Trophoblast cell (in vitro differentiated cells and primary cell): ENCODE measurements at regions not wholly inside any gene's neighbourhood (a gene's known extent, or its start where the extent isn't known, plus 50 kb on each side); places are given as distances from the start of the nearest gene placed in this dataset.

ENCODE experiments used
- DNase-seq, 2 donors: peaks; one replicate each; pipeline ENCODE4 v3.0.0-alpha.2; 2016
- H2AFZ ChIP-seq: 2 replicates; pipeline ENCODE4 v1.6.1; 2013; ENCODE audit warnings: low read length, moderate library complexity, mild to moderate bottlenecking; ENCODE audit not compliant: insufficient read depth, poor library complexity
- H2AK5ac ChIP-seq: 2 replicates; pipeline ENCODE4 v1.6.1; 2013; ENCODE audit warnings: mild to moderate bottlenecking, low read length
- H2BK120ac ChIP-seq: 2 replicates; pipeline ENCODE4 v1.6.1; 2013; ENCODE audit warnings: low read length, mild to moderate bottlenecking, moderate library complexity; ENCODE audit not compliant: insufficient read depth, poor library complexity
- H2BK12ac ChIP-seq: 2 replicates; pipeline ENCODE4 v1.6.1; 2013; ENCODE audit warnings: mild to moderate bottlenecking, low read length, moderate library complexity
- H2BK5ac ChIP-seq: 2 replicates; pipeline ENCODE4 v1.6.1; 2013; ENCODE audit warnings: low read length, low read depth, moderate library complexity, mild to moderate bottlenecking; ENCODE audit not compliant: poor library complexity
- H3K14ac ChIP-seq: 2 replicates; pipeline ENCODE4 v1.6.1; 2013; ENCODE audit warnings: mild to moderate bottlenecking, low read length
- H3K18ac ChIP-seq: 2 replicates; pipeline ENCODE4 v1.6.1; 2013; ENCODE audit warnings: mild to moderate bottlenecking, low read length
- H3K23ac ChIP-seq: 2 replicates; pipeline ENCODE4 v1.6.1; 2013; ENCODE audit warnings: low read length
- H3K27ac ChIP-seq: 2 replicates; pipeline ENCODE4 v1.5.1; 2013; ENCODE audit warnings: low read depth, mild to moderate bottlenecking, inconsistent platforms, low read length, moderate library complexity
- H3K27me3 ChIP-seq: 2 replicates; pipeline ENCODE4 v1.6.1; 2013; ENCODE audit warnings: inconsistent platforms, mild to moderate bottlenecking, low read length, moderate library complexity; ENCODE audit not compliant: insufficient read depth
- H3K36me3 ChIP-seq, 2 experiments: 1 replicate in 1 of 2; 2 replicates in 1 of 2; pipeline ENCODE4 v1.6.1; 2013; ENCODE audit warnings: low read length in 2 of 2, mild to moderate bottlenecking in 2 of 2, moderate library complexity in 1 of 2; ENCODE audit not compliant: insufficient read depth in 2 of 2, control insufficient read depth in 1 of 2
- H3K4ac ChIP-seq: 2 replicates; pipeline ENCODE4 v1.6.1; 2013; ENCODE audit warnings: low read depth, mild to moderate bottlenecking, low read length, moderate library complexity
- H3K4me1 ChIP-seq, 2 experiments: 1 replicate in 1 of 2; 2 replicates in 1 of 2; pipeline ENCODE4 v1.6.1; 2013; ENCODE audit warnings: low read length in 2 of 2, mild to moderate bottlenecking in 2 of 2, moderate library complexity in 1 of 2; ENCODE audit not compliant: insufficient read depth in 2 of 2, control insufficient read depth in 1 of 2
- H3K4me2 ChIP-seq: 2 replicates; pipeline ENCODE4 v1.6.1; 2013; ENCODE audit warnings: inconsistent platforms, mild to moderate bottlenecking, low read length, moderate library complexity
- H3K4me3 ChIP-seq: 2 replicates; pipeline ENCODE4 v1.5.1; 2013; ENCODE audit warnings: mild to moderate bottlenecking, low read depth, low read length, inconsistent platforms
- H3K79me1 ChIP-seq: one replicate; pipeline ENCODE4 v1.6.1; 2013; ENCODE audit warnings: low read length
- H3K79me2 ChIP-seq: 2 replicates; pipeline ENCODE4 v1.6.1; 2013; ENCODE audit warnings: low read length, mild to moderate bottlenecking; ENCODE audit not compliant: control insufficient read depth, insufficient read depth, poor library complexity
- H3K9ac ChIP-seq: 2 replicates; pipeline ENCODE4 v1.6.1; 2013; ENCODE audit warnings: mild to moderate bottlenecking, low read length
- H3K9me3 ChIP-seq: 2 replicates; pipeline ENCODE4 v1.6.1; 2013; ENCODE audit warnings: low read depth, mild to moderate bottlenecking, control low read depth, inconsistent platforms, low read length; ENCODE audit not compliant: insufficient read depth
- H4K12ac ChIP-seq: 2 replicates; pipeline ENCODE4 v1.6.1; 2013; ENCODE audit warnings: low read depth, mild to moderate bottlenecking, low read length, moderate library complexity
- H4K8ac ChIP-seq: 2 replicates; pipeline ENCODE4 v1.6.1; 2013; ENCODE audit warnings: low read depth, mild to moderate bottlenecking, low read length, moderate library complexity
- H4K91ac ChIP-seq: one replicate; pipeline ENCODE4 v1.6.1; 2013; ENCODE audit warnings: low read depth, mild to moderate bottlenecking, low read length, moderate library complexity
- WGBS: extraction: QIAGEN DNeasy Blood & Tissue Kit; methylation state at CpG from one replicate; pipeline ENCODE4 v1.1.7; 2013; ENCODE audit warnings: missing lambda C conversion rate; ENCODE audit not compliant: insufficient read length, insufficient coverage; ENCODE audit errors: extremely low coverage; 5-methylcytosine and 5-hydroxymethylcytosine counted together

DNA sequence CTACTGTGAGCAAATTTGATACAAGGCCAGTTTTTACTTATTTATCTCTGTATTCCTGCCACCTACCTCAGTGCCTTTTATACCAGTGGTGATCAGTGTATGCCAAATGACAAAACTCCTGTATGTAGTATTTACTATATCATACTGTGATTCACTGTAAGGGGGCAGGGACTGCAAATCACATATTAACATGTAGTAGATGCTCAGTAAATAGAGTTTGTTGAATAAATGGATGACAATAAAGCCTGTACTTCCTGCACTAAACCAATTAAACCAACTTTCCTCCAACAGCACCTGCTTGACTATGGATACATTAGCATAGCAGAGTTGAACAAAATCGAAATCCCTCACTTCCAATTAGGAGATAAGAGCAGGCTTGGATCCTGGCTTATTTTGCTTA lies 73.3 kb upstream of the C1orf87 start:
- H3K27ac ChIP-seq: no peak overlapping the region
- no CpG with 5 or more reads among the region's 1 CpG for WGBS
- no peak overlapping the region for H3K14ac ChIP-seq
- H3K9me3 ChIP-seq: no peaks in the 10 kb centered on the region
- no peak overlapping the region for H4K91ac ChIP-seq
- no peak overlapping the region for H2BK5ac ChIP-seq
- H3K79me2 ChIP-seq: no peaks in the 10 kb centered on the region
- no peak overlapping the region for H3K4me2 ChIP-seq
- H4K8ac ChIP-seq: no peak overlapping the region
- H3K23ac ChIP-seq: no peak overlapping the region
- no peak overlapping the region for H2BK120ac ChIP-seq
- no peaks in the 10 kb centered on the region for H3K79me1 ChIP-seq
- no peak overlapping the region for H3K9ac ChIP-seq
- no peak overlapping the region for H2AK5ac ChIP-seq
- DNase-seq: no peak
- H3K4me3 ChIP-seq: no peak overlapping the region
- no peaks in the 10 kb centered on the region for H3K36me3 ChIP-seq
- no peak overlapping the region for H3K18ac ChIP-seq
- no peak overlapping the region for H3K4ac ChIP-seq
- no peaks in the 10 kb centered on the region for H3K27me3 ChIP-seq
- no peak overlapping the region for H4K12ac ChIP-seq
- H2AFZ ChIP-seq: no peak overlapping the region
- no peak overlapping the region for H2BK12ac ChIP-seq
- no peaks in the 10 kb centered on the region for H3K4me1 ChIP-seq

DNA sequence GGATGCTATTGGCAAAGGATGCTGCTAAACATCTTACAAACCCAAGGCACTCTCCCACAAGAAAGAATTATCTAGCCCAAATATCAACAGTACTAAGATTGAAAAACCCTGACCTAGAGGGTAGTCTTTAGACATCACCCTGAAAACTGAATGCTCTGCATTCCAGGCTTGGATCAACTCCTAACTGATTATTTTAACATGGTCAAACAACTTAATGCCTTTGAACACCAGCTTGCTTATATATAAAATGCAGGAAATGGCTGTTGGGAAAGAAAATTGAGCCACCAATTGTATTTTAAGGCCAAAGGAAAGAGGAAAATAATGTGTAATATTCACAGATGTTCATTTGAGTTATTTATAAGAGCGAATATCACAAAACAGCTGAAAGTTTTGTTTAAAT lies 72.2 kb upstream of the C1orf87 start:
- Histone ChIP-seq H3K9me3 (no peaks in the 10 kb centered on the region), H2BK120ac (no peak overlapping the region), H4K91ac (no peak overlapping the region), H3K4me2 (no peak overlapping the region), H3K4me1 (no peaks in the 10 kb centered on the region), H2AK5ac (no peak overlapping the region), H4K8ac (no peak overlapping the region), H3K4ac (no peak overlapping the region), H3K27ac (no peak overlapping the region), H2AFZ (no peak overlapping the region), H3K9ac (no peak overlapping the region), H3K79me1 (no peaks in the 10 kb centered on the region), H2BK12ac (no peak overlapping the region), H3K23ac (no peak overlapping the region), H2BK5ac (no peak overlapping the region), H3K4me3 (no peak overlapping the region), H3K79me2 (no peaks in the 10 kb centered on the region), H3K18ac (no peak overlapping the region), H3K27me3 (no peaks in the 10 kb centered on the region), H3K36me3 (no peaks in the 10 kb centered on the region), H4K12ac (no peak overlapping the region), H3K14ac (no peak overlapping the region)
- no peak for DNase-seq
- no CpG with 5 or more reads among the region's 1 CpG for WGBS

DNA sequence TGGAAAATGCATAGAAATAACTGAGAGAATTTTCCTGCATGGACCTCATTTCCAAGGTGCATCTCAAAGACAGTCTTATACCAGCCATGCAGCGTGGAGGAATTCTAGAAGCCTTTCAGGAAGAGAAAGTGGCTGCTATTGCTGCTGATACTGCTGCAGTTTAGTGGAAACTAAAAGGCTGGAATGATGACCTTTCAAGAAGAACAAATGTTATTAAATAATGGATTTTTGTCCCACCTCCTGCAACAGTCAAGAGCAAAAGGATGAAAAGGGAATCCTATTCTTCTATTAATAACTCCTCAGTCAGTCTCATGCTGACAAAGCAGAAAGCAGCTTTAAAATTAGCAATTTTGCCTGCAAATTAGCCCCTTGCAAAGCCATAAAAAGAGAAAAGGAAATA lies 68.2 kb upstream of the C1orf87 start:
- H3K14ac ChIP-seq: no peak overlapping the region
- H2AK5ac ChIP-seq: no peak overlapping the region
- H3K4me1 ChIP-seq: no peaks in the 10 kb centered on the region
- no peak overlapping the region for H3K18ac ChIP-seq
- no peak overlapping the region for H3K4me3 ChIP-seq
- H3K23ac ChIP-seq: no peak overlapping the region
- no peaks in the 10 kb centered on the region for H3K79me2 ChIP-seq
- no peaks in the 10 kb centered on the region for H3K36me3 ChIP-seq
- H2BK120ac ChIP-seq: no peak overlapping the region
- DNase-seq: no peak
- H4K12ac ChIP-seq: no peak overlapping the region
- no peak overlapping the region for H2BK12ac ChIP-seq
- H4K91ac ChIP-seq: no peak overlapping the region
- H3K79me1 ChIP-seq: no peaks in the 10 kb centered on the region
- H2AFZ ChIP-seq: no peak overlapping the region
- no CpG with 5 or more reads among the region's 1 CpG for WGBS
- no peaks in the 10 kb centered on the region for H3K9me3 ChIP-seq
- no peaks in the 10 kb centered on the region for H3K27me3 ChIP-seq
- H3K27ac ChIP-seq: no peak overlapping the region
- H2BK5ac ChIP-seq: no peak overlapping the region
- H3K9ac ChIP-seq: no peak overlapping the region
- H4K8ac ChIP-seq: no peak overlapping the region
- H3K4me2 ChIP-seq: no peak overlapping the region
- H3K4ac ChIP-seq: no peak overlapping the region

DNA sequence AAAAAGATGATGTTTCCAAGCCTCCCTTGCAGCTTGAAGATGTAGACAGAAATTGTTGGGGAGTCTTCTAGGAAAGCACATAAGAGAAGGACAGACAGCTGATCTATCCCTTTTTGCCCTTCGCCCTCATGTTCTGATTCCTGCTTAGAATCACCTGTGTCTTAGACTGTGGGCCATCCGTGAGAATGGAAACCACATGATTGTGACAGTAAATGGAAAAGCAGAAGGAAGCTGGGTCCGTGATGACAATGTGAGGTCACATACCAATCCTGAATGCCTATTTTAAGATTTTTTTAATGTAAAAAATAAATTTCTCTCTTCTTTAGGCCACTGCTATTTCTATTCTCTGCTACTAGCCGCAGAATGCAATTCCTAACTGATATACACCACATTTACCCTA lies 67.7 kb upstream of the C1orf87 start:
- Histone ChIP-seq H2BK5ac (no peak overlapping the region), H2BK12ac (no peak overlapping the region)
- WGBS: no CpG with 5 or more reads among the region's 4 CpGs

More for the DNA sequence above, 67.7 kb upstream of the C1orf87 start:
- no peak overlapping the region for H4K12ac ChIP-seq
- no peak overlapping the region for H3K4me3 ChIP-seq
- no peak overlapping the region for H2AK5ac ChIP-seq
- H2AFZ ChIP-seq: no peak overlapping the region
- no peak overlapping the region for H4K8ac ChIP-seq
- no peak overlapping the region for H3K9ac ChIP-seq
- no peak overlapping the region for H3K18ac ChIP-seq
- no peaks in the 10 kb centered on the region for H3K79me1 ChIP-seq
- no peak overlapping the region for H3K23ac ChIP-seq
- no peaks in the 10 kb centered on the region for H3K4me1 ChIP-seq
- H3K27me3 ChIP-seq: no peaks in the 10 kb centered on the region
- H3K4me2 ChIP-seq: no peak overlapping the region
- H3K27ac ChIP-seq: no peak overlapping the region
- no peak overlapping the region for H3K4ac ChIP-seq
- no peak for DNase-seq
- H3K14ac ChIP-seq: no peak overlapping the region
- no peak overlapping the region for H2BK120ac ChIP-seq
- no peak overlapping the region for H4K91ac ChIP-seq
- no peaks in the 10 kb centered on the region for H3K79me2 ChIP-seq
- no peaks in the 10 kb centered on the region for H3K9me3 ChIP-seq
- no peaks in the 10 kb centered on the region for H3K36me3 ChIP-seq
